AG08395 (cell line): ENCODE measurements at regions not wholly inside any gene's neighbourhood (a gene's known extent, or its start where the extent isn't known, plus 50 kb on each side); places are given as distances from the start of the nearest gene placed in this dataset.

Source experiments
- DNase-seq: peaks from one replicate; pipeline ENCODE4 v3.0.0; 2012; ENCODE audit warnings: mixed read lengths, low spot score

GRCh38 chr20:63100174-63100925 is 93.6 kb upstream of the BHLHE23 start:
- no peak for DNase-seq

GRCh38 chr20:63099456-63100173 is 92.9 kb upstream of the BHLHE23 start:
- no peak for DNase-seq

GRCh38 chr20:63098195-63098810 is 91.5 kb upstream of the BHLHE23 start:
- no peak for DNase-seq

GRCh38 chr20:63097336-63097831 is 90.6 kb upstream of the BHLHE23 start:
- DNase-seq: no peak

GRCh38 chr20:63096681-63097335 is 90.0 kb upstream of the BHLHE23 start:
- DNase-seq: no peak

GRCh38 chr20:63095718-63096654 is 89.2 kb upstream of the BHLHE23 start:
- no peak for DNase-seq

- no peak for DNase-seq
Measured at GRCh38 chr20:63094767-63095499, 88.2 kb upstream of the BHLHE23 start.

- no peak for DNase-seq
Measured at GRCh38 chr20:63093966-63094766, 87.4 kb upstream of the BHLHE23 start.

- DNase-seq: no peak
Measured at GRCh38 chr20:63092660-63093215, 86.0 kb upstream of the BHLHE23 start.

GRCh38 chr20:63091901-63092659 is 85.3 kb upstream of the BHLHE23 start:
- no peak for DNase-seq

- DNase-seq: no peak
Measured at GRCh38 chr20:63090682-63091571, 84.2 kb upstream of the BHLHE23 start.

GRCh38 chr20:63090052-63090451 is 83.3 kb upstream of the BHLHE23 start:
- no peak for DNase-seq

- no peak for DNase-seq
Measured at GRCh38 chr20:63089051-63089907, 82.5 kb upstream of the BHLHE23 start.

GRCh38 chr20:63087872-63088680 is 81.3 kb upstream of the BHLHE23 start:
- DNase-seq: no peak

GRCh38 chr20:63087236-63087871 is 80.6 kb upstream of the BHLHE23 start:
- no peak for DNase-seq
